ENCODE measurements at regions not wholly inside any gene's neighbourhood (a gene's known extent, or its start where the extent isn't known, plus 50 kb on each side); places are given as distances from the start of the nearest gene placed in this dataset.

GRCh38 chr2:145025382-145025781 is 505.5 kb upstream of the ZEB2 start:
- TF ChIP-seq, protein P1, sequence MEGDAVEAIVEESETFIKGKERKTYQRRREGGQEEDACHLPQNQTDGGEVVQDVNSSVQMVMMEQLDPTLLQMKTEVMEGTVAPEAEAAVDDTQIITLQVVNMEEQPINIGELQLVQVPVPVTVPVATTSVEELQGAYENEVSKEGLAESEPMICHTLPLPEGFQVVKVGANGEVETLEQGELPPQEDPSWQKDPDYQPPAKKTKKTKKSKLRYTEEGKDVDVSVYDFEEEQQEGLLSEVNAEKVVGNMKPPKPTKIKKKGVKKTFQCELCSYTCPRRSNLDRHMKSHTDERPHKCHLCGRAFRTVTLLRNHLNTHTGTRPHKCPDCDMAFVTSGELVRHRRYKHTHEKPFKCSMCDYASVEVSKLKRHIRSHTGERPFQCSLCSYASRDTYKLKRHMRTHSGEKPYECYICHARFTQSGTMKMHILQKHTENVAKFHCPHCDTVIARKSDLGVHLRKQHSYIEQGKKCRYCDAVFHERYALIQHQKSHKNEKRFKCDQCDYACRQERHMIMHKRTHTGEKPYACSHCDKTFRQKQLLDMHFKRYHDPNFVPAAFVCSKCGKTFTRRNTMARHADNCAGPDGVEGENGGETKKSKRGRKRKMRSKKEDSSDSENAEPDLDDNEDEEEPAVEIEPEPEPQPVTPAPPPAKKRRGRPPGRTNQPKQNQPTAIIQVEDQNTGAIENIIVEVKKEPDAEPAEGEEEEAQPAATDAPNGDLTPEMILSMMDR (IDR thresholded peaks at IDR 0.05), result no peak
- TF ChIP-seq POLR2A (IDR thresholded peaks at IDR 0.05), result no peak

Data from Peyer's patch (tissue), 4 donors.